Heart left ventricle (tissue), 13 donors: ENCODE measurements at regions not wholly inside any gene's neighbourhood (a gene's known extent, or its start where the extent isn't known, plus 50 kb on each side); places are given as distances from the start of the nearest gene placed in this dataset.

Source experiments
- POLR2A ChIP-seq, 2 donors: fragments of 450-650 bp; IDR thresholded peaks; one replicate each; pipeline ENCODE4 v1.6.1; 2017; ENCODE audit warnings: antibody characterized with exemption in 2 of 2, mild to moderate bottlenecking in 2 of 2, moderate library complexity in 2 of 2
- TF ChIP-seq, protein P1 (sequence below), 12 donors: fragments of 200-600 bp; sonication (generic) in 4 of 12; IDR thresholded peaks; one replicate each; pipeline versions ENCODE4 v1.5.0 to v1.8.0; 2018 to 2022; ENCODE audit warnings: antibody characterized with exemption in 12 of 12, mild to moderate bottlenecking in 5 of 12
- donor health status: ischemic (EF 13 %, LVEDD 7.1; RV severe dilation, severe dysfunction).
- donor health status: DM: no; HTN: yes; CAD: no.
- donor health status: DM: no; HTN: no; CAD: no.
- donor health status: ischemic (EF 25% LVEDD 6.9; RV normal size, moderate dysfunction).
- donor health status: ischemic (EF 25% LVEDD 5.7; RV mildly dilated, moderate dysfunction).
- donor health status: ischemic (EF 35%, LVEDD 5.7; RV mildly dilated, moderate dysfunction).
- donor health status: nonischemic (EF 11% LVEDD 7.7; RV severe dilation, severe dysfunction).
- donor health status: DM: yes; HTN: yes; CAD: no.
- donor health status: PGD.
- donor health status: ischemic (EF 29% LVEDD 5.4; RV normal size, mild dysfunction).
- donor health status: nonischemic (EF 23%, LVEDD 6.1; RV moderate dilation, normal function).

- TF ChIP-seq, protein P1, sequence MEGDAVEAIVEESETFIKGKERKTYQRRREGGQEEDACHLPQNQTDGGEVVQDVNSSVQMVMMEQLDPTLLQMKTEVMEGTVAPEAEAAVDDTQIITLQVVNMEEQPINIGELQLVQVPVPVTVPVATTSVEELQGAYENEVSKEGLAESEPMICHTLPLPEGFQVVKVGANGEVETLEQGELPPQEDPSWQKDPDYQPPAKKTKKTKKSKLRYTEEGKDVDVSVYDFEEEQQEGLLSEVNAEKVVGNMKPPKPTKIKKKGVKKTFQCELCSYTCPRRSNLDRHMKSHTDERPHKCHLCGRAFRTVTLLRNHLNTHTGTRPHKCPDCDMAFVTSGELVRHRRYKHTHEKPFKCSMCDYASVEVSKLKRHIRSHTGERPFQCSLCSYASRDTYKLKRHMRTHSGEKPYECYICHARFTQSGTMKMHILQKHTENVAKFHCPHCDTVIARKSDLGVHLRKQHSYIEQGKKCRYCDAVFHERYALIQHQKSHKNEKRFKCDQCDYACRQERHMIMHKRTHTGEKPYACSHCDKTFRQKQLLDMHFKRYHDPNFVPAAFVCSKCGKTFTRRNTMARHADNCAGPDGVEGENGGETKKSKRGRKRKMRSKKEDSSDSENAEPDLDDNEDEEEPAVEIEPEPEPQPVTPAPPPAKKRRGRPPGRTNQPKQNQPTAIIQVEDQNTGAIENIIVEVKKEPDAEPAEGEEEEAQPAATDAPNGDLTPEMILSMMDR (IDR thresholded peaks at IDR 0.05): no peak
- TF ChIP-seq POLR2A (IDR thresholded peaks at IDR 0.05): no peak
Observed at GRCh38 chr5:6843821-6844220, 130.6 kb downstream of the TENT4A start.
